H1 (cell line): ENCODE measurements at regions not wholly inside any gene's neighbourhood (a gene's known extent, or its start where the extent isn't known, plus 50 kb on each side); places are given as distances from the start of the nearest gene placed in this dataset.

Experiments
- CTCF ChIA-PET: fragments of 300-600 bp; sonication (Branson Sonifier 250); formaldehyde crosslinking; loops from one replicate; lab custom pipeline; 2021; ENCODE audit not compliant: partially characterized antibody; lab: Charles Lee
- POLR2A ChIA-PET: fragments of 300-600 bp; sonication (Branson Sonifier 250); formaldehyde crosslinking; loops from one replicate; lab custom pipeline; 2021; ENCODE audit warnings: inconsistent platforms; ENCODE audit not compliant: partially characterized antibody; lab: Charles Lee
- DNase-seq, 2 experiments: peaks; one replicate each; pipeline versions ENCODE4 v3.0.0 to v3.0.0-alpha.2; 2010 to 2022; ENCODE audit warnings: low spot score in 2 of 2, low read depth in 1 of 2, mixed read lengths in 1 of 2
- FAIRE-seq: peaks from 2 replicates; lab custom pipeline; 2011; peaks lifted over from hg19 to GRCh38; lab: Jason Lieb, UNC
- H2AFZ ChIP-seq: 2 replicates; pipeline ENCODE4 v1.8.1; 2012; ENCODE audit warnings: low read length, inconsistent platforms
- H2AK5ac ChIP-seq: 2 replicates; pipeline ENCODE4 v1.6.1; 2013; ENCODE audit warnings: low read depth, low read length
- H2BK120ac ChIP-seq: replicated peaks from 2 replicates; pipeline ENCODE3; 2013; ENCODE audit warnings: low read depth, low read length, inconsistent platforms
- H2BK12ac ChIP-seq: 2 replicates; pipeline ENCODE4 v1.6.1; 2013; ENCODE audit warnings: low read depth, low read length
- H2BK15ac ChIP-seq: 2 replicates; pipeline ENCODE4 v1.6.1; 2013; ENCODE audit warnings: low read length
- H2BK20ac ChIP-seq: 2 replicates; pipeline ENCODE4 v1.6.1; 2013; ENCODE audit warnings: low read length
- H2BK5ac ChIP-seq: 2 replicates; pipeline ENCODE4 v1.6.1; 2013; ENCODE audit warnings: low read depth, low read length
- H3K14ac ChIP-seq: 2 replicates; pipeline ENCODE4 v1.6.1; 2013; ENCODE audit warnings: inconsistent platforms; ENCODE audit not compliant: insufficient read length
- H3K18ac ChIP-seq: 2 replicates; pipeline ENCODE4 v1.6.1; 2013; ENCODE audit warnings: low read length; ENCODE audit errors: extremely low read depth
- H3K23ac ChIP-seq: 2 replicates; pipeline ENCODE4 v1.6.1; 2013; ENCODE audit warnings: inconsistent platforms; ENCODE audit not compliant: insufficient read length
- H3K23me2 ChIP-seq: 2 replicates; pipeline ENCODE4 v1.6.1; 2013; ENCODE audit warnings: low read depth, low read length
- H3K27ac ChIP-seq: 2 replicates; pipeline ENCODE4 v1.6.1; 2011; ENCODE audit warnings: low read depth, low read length, inconsistent platforms
- H3K27me3 ChIP-seq, 4 experiments: replicated peaks in 1 of 4; 1 replicate in 1 of 4; 2 replicates in 3 of 4; pipeline versions ENCODE4 v1.6.1 to v1.8.1; 2011 to 2013; ENCODE audit warnings: low read length in 3 of 4, mild to moderate bottlenecking in 3 of 4, inconsistent platforms in 2 of 4, mixed read lengths in 2 of 4, moderate library complexity in 1 of 4; ENCODE audit not compliant: control insufficient read depth in 3 of 4, insufficient read depth in 3 of 4; ENCODE audit errors: extremely low read depth in 1 of 4
- H3K36me3 ChIP-seq, 4 experiments: 2 replicates each; pipeline versions ENCODE4 v1.6.1 to v1.8.1; 2011 to 2013; ENCODE audit warnings: mild to moderate bottlenecking in 4 of 4, low read length in 3 of 4, moderate library complexity in 2 of 4, control low read depth in 1 of 4, inconsistent platforms in 1 of 4; ENCODE audit not compliant: insufficient read depth in 4 of 4, control insufficient read depth in 2 of 4
- H3K4ac ChIP-seq: replicated peaks from 2 replicates; pipeline ENCODE3; 2013; ENCODE audit warnings: low read length, low read depth, mixed read lengths, inconsistent platforms; ENCODE audit not compliant: insufficient read length
- H3K4me1 ChIP-seq, 4 experiments: replicated peaks in 1 of 4; 1 replicate in 1 of 4; 2 replicates in 3 of 4; pipeline versions ENCODE4 v1.6.1 to v1.8.1; 2011 to 2013; ENCODE audit warnings: low read length in 3 of 4, inconsistent platforms in 2 of 4, mixed read lengths in 1 of 4; ENCODE audit not compliant: insufficient read depth in 4 of 4, control insufficient read depth in 3 of 4
- H3K4me2 ChIP-seq, 2 experiments: 2 replicates each; pipeline versions ENCODE4 v1.6.1 to v1.8.1; 2011 to 2013; ENCODE audit warnings: low read depth in 2 of 2, low read length in 2 of 2, control low read depth in 1 of 2, inconsistent platforms in 1 of 2, mild to moderate bottlenecking in 1 of 2; ENCODE audit not compliant: insufficient read depth in 1 of 2
- H3K4me3 ChIP-seq, 4 experiments: fragments of 200-600, 300-600 bp in 1 of 4; sonication (generic), shearing (Covaris generic), sonication (Bioruptor Twin) in 1 of 4; 2 replicates each; pipeline versions ENCODE4 v1.5.1 to v1.8.1; 2011 to 2016; ENCODE audit warnings: low read length in 4 of 4, low read depth in 3 of 4, control low read depth in 2 of 4, inconsistent platforms in 2 of 4, mild to moderate bottlenecking in 2 of 4, mixed read lengths in 1 of 4, moderate library complexity in 1 of 4; ENCODE audit not compliant: insufficient read depth in 2 of 4; ENCODE audit errors: extremely low read depth in 1 of 4
- H3K56ac ChIP-seq: replicated peaks from 2 replicates; pipeline ENCODE3; 2013; ENCODE audit warnings: low read depth, mild to moderate bottlenecking, mixed read lengths, low read length, inconsistent platforms; ENCODE audit not compliant: insufficient read length
- H3K79me1 ChIP-seq: 2 replicates; pipeline ENCODE4 v1.6.1; 2013; ENCODE audit warnings: low read depth, low read length, control low read depth
- H3K79me2 ChIP-seq, 2 experiments: 2 replicates each; pipeline versions ENCODE4 v1.6.1 to v1.8.1; 2012 to 2013; ENCODE audit warnings: low read length in 2 of 2, mild to moderate bottlenecking in 2 of 2, inconsistent platforms in 1 of 2; ENCODE audit not compliant: insufficient read depth in 2 of 2, control insufficient read depth in 1 of 2
- H3K9ac ChIP-seq, 4 experiments: replicated peaks in 1 of 4; 1 replicate in 1 of 4; 2 replicates in 3 of 4; pipeline versions ENCODE4 v1.6.1 to v1.8.1; 2011 to 2013; ENCODE audit warnings: low read depth in 3 of 4, low read length in 3 of 4, control low read depth in 2 of 4, mild to moderate bottlenecking in 2 of 4, moderate library complexity in 2 of 4, inconsistent platforms in 1 of 4; ENCODE audit errors: extremely low read depth in 1 of 4
- H3K9me3 ChIP-seq, 2 experiments: 2 replicates each; pipeline versions ENCODE4 v1.6.1 to v1.8.1; 2012 to 2013; ENCODE audit warnings: mild to moderate bottlenecking in 2 of 2, moderate library complexity in 2 of 2, control low read depth in 1 of 2, inconsistent platforms in 1 of 2, low read depth in 1 of 2, low read length in 1 of 2, mixed read lengths in 1 of 2; ENCODE audit not compliant: insufficient read depth in 2 of 2
- H4K20me1 ChIP-seq, 2 experiments: replicated peaks in 1 of 2; 2 replicates each; pipeline versions ENCODE3 to v1.8.1; 2011 to 2013; ENCODE audit warnings: inconsistent platforms in 2 of 2, low read length in 2 of 2, mild to moderate bottlenecking in 1 of 2; ENCODE audit not compliant: insufficient read depth in 2 of 2, control insufficient read depth in 1 of 2
- H4K5ac ChIP-seq: 2 replicates; pipeline ENCODE4 v1.6.1; 2013; ENCODE audit warnings: low read length, low read depth, mixed read lengths, inconsistent platforms; ENCODE audit not compliant: insufficient read length
- H4K8ac ChIP-seq: 2 replicates; pipeline ENCODE4 v1.8.0; 2013; ENCODE audit warnings: mild to moderate bottlenecking, moderate library complexity, low read length, inconsistent platforms; ENCODE audit not compliant: insufficient read depth; ENCODE audit errors: extremely low read depth
- H4K91ac ChIP-seq: replicated peaks from 2 replicates; pipeline ENCODE3; 2013; ENCODE audit warnings: low read length, mixed read lengths, inconsistent platforms; ENCODE audit not compliant: insufficient read length
- BRCA1 ChIP-seq: IDR thresholded peaks from 2 replicates; pipeline ENCODE4 v1.6.1; 2012; ENCODE audit warnings: low read depth, low read length, improper control_type of control experiment
- HDAC2 ChIP-seq, 2 experiments: fragments of 300-600 bp in 1 of 2; sonication (generic) in 1 of 2; IDR thresholded peaks; 2 replicates each; pipeline ENCODE4 v1.6.1; 2011 to 2012; ENCODE audit warnings: low read depth in 2 of 2, low read length in 2 of 2, mild to moderate bottlenecking in 2 of 2, moderate library complexity in 2 of 2, borderline replicate concordance in 1 of 2, inconsistent platforms in 1 of 2
- POLR2AphosphoS5 ChIP-seq: IDR thresholded peaks from 2 replicates; pipeline ENCODE4 v1.6.1; 2011; ENCODE audit warnings: low read depth, low read length
- RAD21 ChIP-seq, 2 experiments: IDR thresholded peaks in 1 of 2; conservative IDR thresholded peaks in 1 of 2; 2 replicates each; pipeline ENCODE4 v1.6.1; 2011; ENCODE audit warnings: low read depth in 2 of 2, low read length in 2 of 2, improper control_type of control experiment in 1 of 2, inconsistent platforms in 1 of 2, mild to moderate bottlenecking in 1 of 2, moderate library complexity in 1 of 2
- RXRA ChIP-seq: IDR thresholded peaks from 2 replicates; pipeline ENCODE4 v1.6.1; 2011; ENCODE audit warnings: low read depth, mild to moderate bottlenecking, low read length, moderate library complexity; ENCODE audit not compliant: insufficient read depth
- WGBS, 2 experiments: shearing (Covaris generic) in 1 of 2; methylation state at CpG; one replicate each; pipeline versions ENCODE4 v1.1.6 to v1.1.7; 2013 to 2015; ENCODE audit warnings: low lambda C conversion rate in 2 of 2, mixed read lengths in 2 of 2, inconsistent platforms in 1 of 2, low coverage in 1 of 2, missing lambda C conversion rate in 1 of 2; ENCODE audit not compliant: insufficient replicate concordance in 2 of 2, insufficient coverage in 1 of 2, insufficient read length in 1 of 2; ENCODE audit errors: extremely low coverage in 1 of 2, missing lambda C conversion rate in 1 of 2; 5-methylcytosine and 5-hydroxymethylcytosine counted together

DNA sequence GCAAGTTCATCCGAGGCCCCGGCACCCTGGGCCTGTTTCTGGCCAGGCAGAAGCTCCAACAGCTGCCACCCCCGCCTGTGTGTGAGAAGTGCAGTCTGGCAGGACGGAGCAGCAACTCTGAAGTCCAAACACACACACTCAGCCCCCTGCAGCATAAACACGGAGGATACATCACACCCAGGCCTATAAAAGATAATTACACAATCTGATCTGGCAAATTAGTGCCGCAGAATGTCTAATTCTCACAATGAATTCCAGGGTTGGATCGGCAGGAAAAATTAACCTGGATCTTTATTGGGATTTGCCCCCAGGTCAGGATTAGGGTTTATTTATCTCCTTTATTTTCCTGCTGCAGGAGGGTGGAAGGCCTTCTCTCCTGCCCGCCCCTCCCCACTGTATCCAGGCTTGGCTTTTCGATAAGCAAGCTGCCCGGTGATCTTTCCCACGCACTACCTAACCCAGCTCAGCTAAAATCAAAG is 311.4 kb downstream of the SOX9 start:
- POLR2A ChIA-PET = no interaction called here

More for the DNA sequence above, 311.4 kb downstream of the SOX9 start:
- Histone ChIP-seq H3K27ac (no peak overlapping the region), H3K4me2 (no peak overlapping the region), H4K5ac (no peak overlapping the region), H3K9me3 (no peaks in the 10 kb centered on the region), H3K79me1 (no peaks in the 10 kb centered on the region), H3K18ac (no peak overlapping the region), H2AK5ac (no peak overlapping the region), H3K56ac (no peak overlapping the region), H3K23me2 (no peaks in the 10 kb centered on the region), H2AFZ (no peak overlapping the region), H2BK120ac (no peak overlapping the region), H2BK15ac (no peak overlapping the region), H3K23ac (no peak overlapping the region), H4K8ac (no peak overlapping the region), H2BK5ac (no peak overlapping the region), H3K4me3 (no peak overlapping the region), H3K4ac (no peak overlapping the region), H3K14ac (no peak overlapping the region), H4K91ac (no peak overlapping the region), H3K79me2 (no peaks in the 10 kb centered on the region), H4K20me1 (no peaks in the 10 kb centered on the region), H2BK20ac (no peak overlapping the region), H2BK12ac (no peak overlapping the region), H3K9ac (no peak overlapping the region), H3K36me3 (no peaks in the 10 kb centered on the region), H3K4me1 (peaks cover 0 to 3% (median 2%) of the 10 kb centered on the region in 4 experiments; a peak in 3 of 7 replicates), H3K27me3 (no peaks in the 10 kb centered on the region)
- CTCF ChIA-PET = interaction anchor here (0.6 to 2.7 kb wide), 16 partner anchors 10 to 712 kb away, joined by 3 to 14 read pairs (median 4); no protein-coding TSS in a partner anchor
- WGBS, 2 experiments = 92% methylated on average over 11 of the region's 11 CpGs; no CpG with 5 or more reads in 1 of the 2 experiments
- no peak for DNase-seq
- no peak for FAIRE-seq
- no peak for TF ChIP-seq RAD21 (IDR thresholded peaks at IDR 0.05 in 1 of 2, conservative IDR thresholded peaks at IDR 0.05 in 1 of 2; ENCODE audit: low read depth in 2 of 2, low read length in 2 of 2)
- TF ChIP-seq BRCA1 = no peak
- no peak for TF ChIP-seq RXRA
- no peak for TF ChIP-seq POLR2AphosphoS5
- TF ChIP-seq HDAC2 (IDR thresholded peaks at IDR 0.05; ENCODE audit: borderline replicate concordance in 1 of 2, low read depth in 2 of 2, low read length in 2 of 2) = no peak
